ENCODE measurements at regions not wholly inside any gene's neighbourhood (a gene's known extent, or its start where the extent isn't known, plus 50 kb on each side); places are given as distances from the start of the nearest gene placed in this dataset.

DNA sequence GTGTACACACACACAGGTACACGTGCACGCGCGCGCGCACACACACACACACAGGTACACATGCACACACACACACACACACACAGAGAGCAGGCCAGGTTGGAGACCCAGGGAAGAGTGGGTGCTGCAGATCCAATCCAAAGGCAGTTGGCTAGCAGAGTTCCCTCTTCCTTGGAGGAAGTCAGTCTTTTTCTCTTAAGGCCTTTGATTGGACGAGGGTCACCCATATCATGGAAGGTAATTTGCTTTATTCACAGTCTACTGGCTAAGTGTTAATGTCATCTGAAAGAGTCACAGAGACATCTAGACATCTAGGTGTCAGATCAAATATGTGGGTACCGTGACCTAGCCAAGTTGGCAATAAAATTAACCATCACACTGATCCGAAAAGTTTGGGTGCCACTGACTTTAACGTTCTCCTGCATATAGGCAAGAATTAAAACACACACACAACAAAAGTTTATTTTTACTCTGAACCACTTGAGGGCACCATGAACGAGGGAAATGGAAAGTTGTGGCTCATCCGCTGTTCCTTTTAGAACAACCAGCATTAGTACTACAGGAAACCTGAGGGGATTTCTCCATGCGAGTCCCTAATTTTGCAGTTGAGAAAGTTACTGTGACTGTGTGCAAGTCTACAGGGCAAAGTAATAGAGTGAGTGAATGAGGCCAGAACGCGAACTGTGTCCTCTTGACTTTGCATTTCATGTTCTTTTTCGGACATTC is 66.0 kb upstream of the STOX2 start:
- DNase-seq: peak; percentile 15
- Histone ChIP-seq H3K9me1 (ENCODE audit: insufficient read depth, low read length) (no peaks in the 10 kb centered on the region), H2AFZ (replicated peaks; ENCODE audit: low read length, poor library complexity) (no peak overlapping the region), H2BK120ac (ENCODE audit: low read depth, low read length) (no peak overlapping the region), H3K27ac (ENCODE audit: insufficient read depth, low read length) (no peak overlapping the region), H3K9me3 (ENCODE audit: control insufficient read depth, insufficient read depth, low read length) (no peaks in the 10 kb centered on the region), H3K36me3 (ENCODE audit: control insufficient read depth, insufficient read depth, low read length) (no peaks in the 10 kb centered on the region), H3K56ac (ENCODE audit: extremely low read depth, insufficient read depth, low read length) (no peak overlapping the region), H3K79me1 (ENCODE audit: low read depth in 1 of 2, low read length in 2 of 2) (no peaks in the 10 kb centered on the region), H2BK15ac (ENCODE audit: low read depth, low read length) (no peak overlapping the region), H2AK5ac (ENCODE audit: low read depth, low read length) (no peak overlapping the region), H2AK9ac (replicated peaks; ENCODE audit: low read depth, low read length, poor library complexity) (no peak overlapping the region), H3K18ac (ENCODE audit: low read depth, low read length) (no peak overlapping the region), H4K20me1 (ENCODE audit: insufficient read depth, low read length) (no peaks in the 10 kb centered on the region), H4K5ac (ENCODE audit: low read depth, low read length) (no peak overlapping the region), H2BK20ac (ENCODE audit: low read depth, low read length) (no peak overlapping the region), H2BK5ac (ENCODE audit: low read depth, low read length, poor library complexity, severe bottlenecking) (no peak overlapping the region), H3K9ac (ENCODE audit: low read depth, low read length) (no peak overlapping the region), H4K8ac (ENCODE audit: low read depth in 2 of 2, low read length in 2 of 2) (no peak overlapping the region), H3K4me2 (ENCODE audit: low read depth, low read length) (no peak overlapping the region), H3K23ac (ENCODE audit: low read depth, low read length) (no peak overlapping the region), H3K27me3 (ENCODE audit: control insufficient read depth, insufficient read depth, low read length) (peaks cover 2% of the 10 kb centered on the region; the same call in 1 of the 2 replicates), H3K4me1 (ENCODE audit: control insufficient read depth, insufficient read depth, low read length) (no peaks in the 10 kb centered on the region; the same call in 1 of the 2 replicates), H3K4ac (ENCODE audit: low read depth, low read length) (no peak overlapping the region), H3K14ac (replicated peaks; ENCODE audit: low read depth, low read length) (no peak overlapping the region), H4K91ac (ENCODE audit: insufficient read depth, low read depth, low read length) (no peak overlapping the region), H3K4me3 (ENCODE audit: insufficient read depth, low read depth, low read length) (no peak overlapping the region)
- ATAC-seq (ENCODE audit: low read depth): peak; percentile 68; the same call in 1 of the 2 replicates
- ChIA-PET CTCF (interaction anchor here (0.6 kb wide), 1 partner anchor 328 kb away, joined by 3 read pairs; no protein-coding TSS in a partner anchor), POLR2A (ENCODE audit: unreplicated experiment) (no interaction called here)
- 60% methylated on average over 1 of the region's 16 CpGs; no CpG with 5 or more reads in 1 of the 2 experiments for WGBS, 2 experiments (ENCODE audit: extremely low coverage in 2 of 2, insufficient read length in 1 of 2)
- dilution Hi-C loops (cut with HindIII; ENCODE audit: low sequenced_read_pairs, unreplicated experiment): no loop called here
- intact Hi-C loops (cut with micrococcal nuclease): no loop called here
- in situ Hi-C loops (cut with MboI; ENCODE audit: low sequenced_read_pairs): loop anchor here (5.0 kb wide), 2 partner anchors 258 to 333 kb away; no protein-coding TSS in a partner anchor
- no TSS peak for BruUV-seq (replicated peaks)
- no peak for TF ChIP-seq MAFK (IDR thresholded peaks at IDR 0.05; ENCODE audit: low read depth, low read length)
- TF ChIP-seq BHLHE40 (IDR thresholded peaks at IDR 0.05; ENCODE audit: low read depth, low read length): no peak
- TF ChIP-seq CHD1 (IDR thresholded peaks at IDR 0.05; ENCODE audit: low read depth, low read length): no peak
- no peak for TF ChIP-seq NFE2L2 (IDR thresholded peaks at IDR 0.05; ENCODE audit: low read depth, low read length)
- TF ChIP-seq RFX5 (IDR thresholded peaks at IDR 0.05; ENCODE audit: low read depth, low read length): no peak
- no peak for TF ChIP-seq RCOR1 (IDR thresholded peaks at IDR 0.05; ENCODE audit: insufficient replicate concordance, low read length)
- TF ChIP-seq POLR2A (IDR thresholded peaks at IDR 0.05; ENCODE audit: low read depth, low read length): no peak
- no peak for TF ChIP-seq MXI1 (IDR thresholded peaks at IDR 0.05; ENCODE audit: borderline replicate concordance, low read depth, low read length)
- TF ChIP-seq RAD21 (IDR thresholded peaks at IDR 0.05; ENCODE audit: low read length): peak; percentile 47
- TF ChIP-seq CEBPB (IDR thresholded peaks at IDR 0.05; ENCODE audit: low read depth, low read length): no peak
- TF ChIP-seq MAZ (IDR thresholded peaks at IDR 0.05; ENCODE audit: borderline replicate concordance, low read depth, low read length): no peak
- TF ChIP-seq, protein P1, sequence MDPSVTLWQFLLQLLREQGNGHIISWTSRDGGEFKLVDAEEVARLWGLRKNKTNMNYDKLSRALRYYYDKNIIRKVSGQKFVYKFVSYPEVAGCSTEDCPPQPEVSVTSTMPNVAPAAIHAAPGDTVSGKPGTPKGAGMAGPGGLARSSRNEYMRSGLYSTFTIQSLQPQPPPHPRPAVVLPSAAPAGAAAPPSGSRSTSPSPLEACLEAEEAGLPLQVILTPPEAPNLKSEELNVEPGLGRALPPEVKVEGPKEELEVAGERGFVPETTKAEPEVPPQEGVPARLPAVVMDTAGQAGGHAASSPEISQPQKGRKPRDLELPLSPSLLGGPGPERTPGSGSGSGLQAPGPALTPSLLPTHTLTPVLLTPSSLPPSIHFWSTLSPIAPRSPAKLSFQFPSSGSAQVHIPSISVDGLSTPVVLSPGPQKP (IDR thresholded peaks at IDR 0.05; ENCODE audit: borderline replicate concordance, low read depth, low read length): no peak
- TF ChIP-seq, protein P2, sequence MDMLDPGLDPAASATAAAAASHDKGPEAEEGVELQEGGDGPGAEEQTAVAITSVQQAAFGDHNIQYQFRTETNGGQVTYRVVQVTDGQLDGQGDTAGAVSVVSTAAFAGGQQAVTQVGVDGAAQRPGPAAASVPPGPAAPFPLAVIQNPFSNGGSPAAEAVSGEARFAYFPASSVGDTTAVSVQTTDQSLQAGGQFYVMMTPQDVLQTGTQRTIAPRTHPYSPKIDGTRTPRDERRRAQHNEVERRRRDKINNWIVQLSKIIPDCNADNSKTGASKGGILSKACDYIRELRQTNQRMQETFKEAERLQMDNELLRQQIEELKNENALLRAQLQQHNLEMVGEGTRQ (IDR thresholded peaks at IDR 0.05; ENCODE audit: low read depth, low read length): no peak
- no peak for TF ChIP-seq FOS (IDR thresholded peaks at IDR 0.05; ENCODE audit: low read depth, low read length)
- TF ChIP-seq, protein P3, sequence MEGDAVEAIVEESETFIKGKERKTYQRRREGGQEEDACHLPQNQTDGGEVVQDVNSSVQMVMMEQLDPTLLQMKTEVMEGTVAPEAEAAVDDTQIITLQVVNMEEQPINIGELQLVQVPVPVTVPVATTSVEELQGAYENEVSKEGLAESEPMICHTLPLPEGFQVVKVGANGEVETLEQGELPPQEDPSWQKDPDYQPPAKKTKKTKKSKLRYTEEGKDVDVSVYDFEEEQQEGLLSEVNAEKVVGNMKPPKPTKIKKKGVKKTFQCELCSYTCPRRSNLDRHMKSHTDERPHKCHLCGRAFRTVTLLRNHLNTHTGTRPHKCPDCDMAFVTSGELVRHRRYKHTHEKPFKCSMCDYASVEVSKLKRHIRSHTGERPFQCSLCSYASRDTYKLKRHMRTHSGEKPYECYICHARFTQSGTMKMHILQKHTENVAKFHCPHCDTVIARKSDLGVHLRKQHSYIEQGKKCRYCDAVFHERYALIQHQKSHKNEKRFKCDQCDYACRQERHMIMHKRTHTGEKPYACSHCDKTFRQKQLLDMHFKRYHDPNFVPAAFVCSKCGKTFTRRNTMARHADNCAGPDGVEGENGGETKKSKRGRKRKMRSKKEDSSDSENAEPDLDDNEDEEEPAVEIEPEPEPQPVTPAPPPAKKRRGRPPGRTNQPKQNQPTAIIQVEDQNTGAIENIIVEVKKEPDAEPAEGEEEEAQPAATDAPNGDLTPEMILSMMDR (conservative IDR thresholded peaks at IDR 0.05; ENCODE audit: low read depth, low read length): peak; percentile 40
